Peyer's patch (tissue), 4 donors: ENCODE measurements at regions not wholly inside any gene's neighbourhood (a gene's known extent, or its start where the extent isn't known, plus 50 kb on each side); places are given as distances from the start of the nearest gene placed in this dataset.

Source experiments
- CTCF ChIP-seq, 6 experiments: fragments of 450-650 bp in 4 of 6; fragments of 200-600 bp in 2 of 6; sonication (generic) in 1 of 6; IDR thresholded peaks; one replicate each; pipeline ENCODE4 v1.5.1; 2017 to 2019; ENCODE audit warnings: antibody characterized with exemption in 6 of 6, mild to moderate bottlenecking in 3 of 6, moderate library complexity in 1 of 6
- POLR2A ChIP-seq, 2 donors: fragments of 450-650 bp; IDR thresholded peaks; one replicate each; pipeline ENCODE4 v1.5.1; 2017; ENCODE audit warnings: antibody characterized with exemption in 2 of 2, mild to moderate bottlenecking in 2 of 2, moderate library complexity in 2 of 2

DNA sequence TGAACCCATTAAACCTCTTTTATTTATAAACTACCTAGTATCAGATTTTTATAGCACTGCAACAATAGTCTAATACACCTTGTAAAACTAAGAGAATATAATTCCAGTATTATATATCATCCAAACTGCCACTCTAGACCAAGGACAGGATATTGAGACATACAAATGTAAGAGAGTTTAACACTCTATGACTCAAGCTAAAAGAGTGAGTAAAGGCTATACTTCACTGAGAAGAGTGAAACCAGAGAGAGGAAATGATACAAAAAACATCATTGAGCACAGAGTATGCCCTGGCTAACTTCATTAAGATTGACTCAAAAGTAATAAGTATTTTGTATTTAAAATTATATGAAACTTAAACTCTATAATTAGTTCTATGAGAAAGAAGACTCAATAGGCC is 1951.9 kb upstream of the SEL1L start:
- TF ChIP-seq CTCF (IDR thresholded peaks at IDR 0.05), result no peak
- no peak for TF ChIP-seq POLR2A (IDR thresholded peaks at IDR 0.05)
